ENCODE measurements at regions not wholly inside any gene's neighbourhood (a gene's known extent, or its start where the extent isn't known, plus 50 kb on each side); places are given as distances from the start of the nearest gene placed in this dataset.

DNA sequence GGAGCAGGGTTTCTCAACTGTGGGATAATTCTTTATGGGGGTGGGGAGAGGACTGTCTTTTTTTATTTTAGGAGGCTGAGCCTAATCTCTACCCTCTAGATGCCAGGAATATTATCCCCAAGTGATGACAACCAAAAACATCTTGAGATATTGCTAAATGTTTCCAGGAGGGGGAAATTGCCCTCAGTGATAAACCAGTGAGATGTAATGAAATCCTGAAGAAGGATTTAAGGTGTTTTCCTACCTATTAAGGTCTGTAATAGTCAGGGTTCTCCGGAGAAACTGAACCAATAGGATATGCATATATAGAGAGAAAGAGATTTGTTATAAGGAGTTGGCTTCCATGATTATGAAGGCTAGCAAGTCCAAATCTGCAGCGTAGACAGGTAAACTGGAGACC is 208.3 kb upstream of the MIR17HG start:
- TF ChIP-seq, protein P1, sequence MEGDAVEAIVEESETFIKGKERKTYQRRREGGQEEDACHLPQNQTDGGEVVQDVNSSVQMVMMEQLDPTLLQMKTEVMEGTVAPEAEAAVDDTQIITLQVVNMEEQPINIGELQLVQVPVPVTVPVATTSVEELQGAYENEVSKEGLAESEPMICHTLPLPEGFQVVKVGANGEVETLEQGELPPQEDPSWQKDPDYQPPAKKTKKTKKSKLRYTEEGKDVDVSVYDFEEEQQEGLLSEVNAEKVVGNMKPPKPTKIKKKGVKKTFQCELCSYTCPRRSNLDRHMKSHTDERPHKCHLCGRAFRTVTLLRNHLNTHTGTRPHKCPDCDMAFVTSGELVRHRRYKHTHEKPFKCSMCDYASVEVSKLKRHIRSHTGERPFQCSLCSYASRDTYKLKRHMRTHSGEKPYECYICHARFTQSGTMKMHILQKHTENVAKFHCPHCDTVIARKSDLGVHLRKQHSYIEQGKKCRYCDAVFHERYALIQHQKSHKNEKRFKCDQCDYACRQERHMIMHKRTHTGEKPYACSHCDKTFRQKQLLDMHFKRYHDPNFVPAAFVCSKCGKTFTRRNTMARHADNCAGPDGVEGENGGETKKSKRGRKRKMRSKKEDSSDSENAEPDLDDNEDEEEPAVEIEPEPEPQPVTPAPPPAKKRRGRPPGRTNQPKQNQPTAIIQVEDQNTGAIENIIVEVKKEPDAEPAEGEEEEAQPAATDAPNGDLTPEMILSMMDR (IDR thresholded peaks at IDR 0.05; ENCODE audit: borderline replicate concordance) = no peak
- intact Hi-C loops (cut with micrococcal nuclease) = no loop called here
- no peaks in the 10 kb centered on the region for H3K9me3 ChIP-seq (replicated peaks)
- no peak overlapping the region for H3K27ac ChIP-seq (replicated peaks)
- no peak for DNase-seq
- peaks cover 6% of the 10 kb centered on the region for H3K4me1 ChIP-seq
- H3K36me3 ChIP-seq = no peaks in the 10 kb centered on the region
- H3K4me3 ChIP-seq = no peak overlapping the region
- no peaks in the 10 kb centered on the region for H3K27me3 ChIP-seq (ENCODE audit: low read depth)

DNA sequence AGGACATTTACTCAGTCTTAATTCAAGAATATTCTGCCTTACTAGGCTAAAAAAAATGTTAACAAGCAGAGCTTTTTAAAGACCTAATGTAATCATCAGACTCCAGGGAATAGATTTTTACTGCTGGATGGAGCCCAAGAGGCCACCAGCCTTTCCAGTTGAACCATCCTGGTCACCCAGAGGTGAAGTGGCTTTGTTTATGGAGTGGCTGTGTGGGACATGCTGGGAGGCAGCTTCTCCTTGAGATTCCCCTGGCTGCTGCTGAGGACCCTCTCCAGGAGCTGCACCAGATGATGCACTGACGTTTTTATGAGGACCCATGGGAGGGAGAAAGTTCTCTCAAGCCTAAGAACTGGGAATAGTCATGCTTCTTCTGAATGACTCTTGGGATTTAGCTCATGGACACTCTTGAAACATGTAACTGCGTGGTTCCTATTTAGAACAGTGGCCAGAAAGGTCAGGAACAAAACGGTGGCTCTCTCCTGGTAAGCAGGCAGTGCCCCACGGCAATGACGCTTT is 205.9 kb upstream of the MIR17HG start:
- TF ChIP-seq, protein P1 (IDR thresholded peaks at IDR 0.05; ENCODE audit: borderline replicate concordance) = no peak
- Histone ChIP-seq H3K4me1 (peaks cover 10% of the 10 kb centered on the region), H3K9me3 (replicated peaks) (no peaks in the 10 kb centered on the region), H3K27ac (replicated peaks) (no peak overlapping the region), H3K4me3 (no peak overlapping the region), H3K36me3 (no peaks in the 10 kb centered on the region), H3K27me3 (ENCODE audit: low read depth) (no peaks in the 10 kb centered on the region)
- intact Hi-C loops (cut with micrococcal nuclease) = no loop called here
- no peak for DNase-seq

DNA sequence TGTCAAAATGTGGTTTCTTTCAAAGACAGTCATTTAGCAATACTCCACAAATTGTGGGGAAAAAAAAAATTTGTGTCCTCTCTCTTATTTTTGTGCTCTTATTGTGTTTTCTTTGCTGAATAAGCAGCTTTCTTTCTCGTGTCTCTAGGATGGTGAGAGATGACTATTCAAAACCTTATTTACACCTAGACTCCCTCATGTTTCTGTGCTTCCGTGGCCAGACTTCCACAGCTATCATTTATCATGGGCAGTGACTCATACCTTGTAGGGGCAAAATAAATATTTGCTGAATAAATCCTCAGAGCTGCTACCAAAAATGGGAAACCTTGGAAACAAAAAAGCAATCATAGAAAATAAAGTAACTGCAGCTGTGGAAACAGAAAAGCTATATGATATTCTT is 204.9 kb upstream of the MIR17HG start:
- intact Hi-C loops (cut with micrococcal nuclease) = no loop called here
- peaks cover 10% of the 10 kb centered on the region for H3K4me1 ChIP-seq
- TF ChIP-seq, protein P1 (IDR thresholded peaks at IDR 0.05; ENCODE audit: borderline replicate concordance) = no peak
- H3K9me3 ChIP-seq (replicated peaks) = no peaks in the 10 kb centered on the region
- H3K27ac ChIP-seq (replicated peaks) = no peak overlapping the region
- no peaks in the 10 kb centered on the region for H3K27me3 ChIP-seq (ENCODE audit: low read depth)
- H3K36me3 ChIP-seq = no peaks in the 10 kb centered on the region
- H3K4me3 ChIP-seq = no peak overlapping the region
- no peak for DNase-seq

DNA sequence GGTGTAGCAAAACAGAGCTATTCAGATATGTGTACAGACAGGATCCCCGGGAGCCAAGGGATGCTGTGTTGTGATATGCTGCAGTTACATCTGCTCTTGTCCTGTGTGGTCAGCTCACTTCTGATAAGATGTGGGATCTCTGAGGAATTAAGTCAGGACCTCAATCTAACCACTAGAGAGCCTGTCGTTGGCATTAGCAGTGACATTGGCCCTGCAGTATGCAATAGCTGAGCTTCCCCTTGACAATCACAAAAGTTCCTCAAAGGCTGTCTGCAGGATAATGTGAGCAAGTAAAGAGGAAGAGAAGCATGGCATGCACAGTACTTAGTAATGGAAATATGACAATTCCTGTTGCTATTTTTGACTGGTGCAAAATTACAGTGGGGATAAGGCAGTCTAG is 203.4 kb upstream of the MIR17HG start:
- H3K9me3 ChIP-seq (replicated peaks) = no peaks in the 10 kb centered on the region
- intact Hi-C loops (cut with micrococcal nuclease) = no loop called here
- no peak overlapping the region for H3K27ac ChIP-seq (replicated peaks)

DNA sequence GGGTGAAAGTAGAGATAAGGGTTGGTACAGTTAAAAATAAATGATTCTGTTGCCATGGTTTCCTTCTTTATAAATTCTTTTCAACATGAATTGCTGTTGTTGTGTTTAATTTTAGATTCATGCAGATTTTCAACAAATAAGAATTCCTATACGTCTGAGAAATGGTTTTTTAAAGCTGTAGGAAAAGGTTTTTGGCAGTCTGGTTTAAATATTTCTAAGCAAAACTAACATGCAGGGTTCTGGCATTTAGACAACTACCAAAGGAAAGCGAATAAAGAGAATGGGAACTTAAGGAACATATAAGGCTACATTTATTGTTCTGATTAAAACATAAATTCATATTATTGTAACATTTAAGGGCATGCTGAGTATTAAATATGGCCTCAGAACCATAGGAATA is 203.0 kb upstream of the MIR17HG start:
- H3K27ac ChIP-seq (replicated peaks) = no peak overlapping the region
- TF ChIP-seq, protein P1 (IDR thresholded peaks at IDR 0.05; ENCODE audit: borderline replicate concordance) = no peak
- H3K4me3 ChIP-seq = no peak overlapping the region
- H3K4me1 ChIP-seq = peaks cover 10% of the 10 kb centered on the region
- H3K36me3 ChIP-seq = no peaks in the 10 kb centered on the region
- intact Hi-C loops (cut with micrococcal nuclease) = no loop called here
- DNase-seq = no peak
- H3K9me3 ChIP-seq (replicated peaks) = no peaks in the 10 kb centered on the region
- no peaks in the 10 kb centered on the region for H3K27me3 ChIP-seq (ENCODE audit: low read depth)

More for the DNA sequence above, 203.4 kb upstream of the MIR17HG start:
- H3K4me1 ChIP-seq = peaks cover 10% of the 10 kb centered on the region
- H3K4me3 ChIP-seq = no peak overlapping the region
- H3K27me3 ChIP-seq (ENCODE audit: low read depth) = no peaks in the 10 kb centered on the region
- TF ChIP-seq, protein P1 (IDR thresholded peaks at IDR 0.05; ENCODE audit: borderline replicate concordance) = no peak
- H3K36me3 ChIP-seq = no peaks in the 10 kb centered on the region
- no peak for DNase-seq

All from left ventricle myocardium inferior (tissue), 1 donor.